HCT116 (cell line): ENCODE measurements at regions not wholly inside any gene's neighbourhood (a gene's known extent, or its start where the extent isn't known, plus 50 kb on each side); places are given as distances from the start of the nearest gene placed in this dataset.

Source experiments
- ATAC-seq: fragments of 200-7000 bp; cut with Tn5 transposase; 2 replicates; pipeline ENCODE4 v1.9.1; 2020; ENCODE audit warnings: mild to moderate bottlenecking, moderate library complexity
- BruUV-seq: library from RNA; stranded (reverse); fragments of 400-500 nt; replicated peaks from 2 replicates; lab custom pipeline; 2021; lab: Mats Ljungman, UMichigan
- CTCF ChIA-PET: fragments of 300-600 bp; sonication (Branson Sonifier 250); formaldehyde crosslinking; loops from one replicate; lab custom pipeline; 2021; ENCODE audit warnings: antibody characterized with exemption; lab: Charles Lee
- POLR2A ChIA-PET: fragments of 300-600, 350-600 bp; sonication (Branson Sonifier 250); formaldehyde crosslinking; loops from one replicate; lab custom pipeline; 2021; ENCODE audit warnings: antibody characterized with exemption; lab: Charles Lee
- RAD21 ChIA-PET, 2 experiments: fragments of 300-600 bp; sonication (Branson Sonifier 250); formaldehyde crosslinking; loops; one replicate each; lab custom pipeline; 2023; ENCODE audit warnings: low total read pairs in 2 of 2; ENCODE audit not compliant: uncharacterized antibody in 2 of 2, unreplicated experiment in 2 of 2, low non-redundant PET in 1 of 2; lab: Charles Lee
- DNase-seq: peaks from one replicate; pipeline ENCODE4 v3.0.0-alpha.2; 2010; ENCODE audit warnings: low read depth, low spot score
- H2AFZ ChIP-seq: fragments of 200-600 bp; shearing (Covaris generic), sonication (generic); 2 replicates; pipeline ENCODE4 v1.6.1; 2017; ENCODE audit warnings: low read depth, mixed run types, mixed read lengths, antibody characterized with exemption, low read length; ENCODE audit not compliant: poor library complexity, severe bottlenecking
- H3K27ac ChIP-seq: 2 replicates; pipeline ENCODE4 v1.5.1; 2012; ENCODE audit warnings: low read depth, low read length
- H3K27me3 ChIP-seq: fragments of 200-600 bp; sonication (generic); 2 replicates; pipeline ENCODE4 v1.6.1; 2016; ENCODE audit warnings: mixed run types, low read length, mixed read lengths; ENCODE audit not compliant: insufficient read depth
- H3K36me3 ChIP-seq, 2 experiments: fragments of 200-500 bp in 1 of 2; fragments of 200-600 bp in 1 of 2; sonication (Bioruptor generic) in 1 of 2; sonication (generic) in 1 of 2; 2 replicates each; pipeline versions ENCODE4 v1.5.1 to v1.6.1; 2014 to 2016; ENCODE audit warnings: low read length in 2 of 2, inconsistent platforms in 1 of 2, mixed read lengths in 1 of 2, mixed run types in 1 of 2; ENCODE audit not compliant: insufficient read depth in 2 of 2, control insufficient read depth in 1 of 2
- H3K4me1 ChIP-seq, 2 experiments: fragments of 200-600 bp in 1 of 2; sonication (generic) in 1 of 2; 2 replicates each; pipeline versions ENCODE4 v1.5.1 to v1.6.1; 2012 to 2017; ENCODE audit warnings: low read length in 2 of 2, inconsistent platforms in 1 of 2, mild to moderate bottlenecking in 1 of 2, mixed read lengths in 1 of 2, mixed run types in 1 of 2, moderate library complexity in 1 of 2; ENCODE audit not compliant: insufficient read depth in 2 of 2, control insufficient read depth in 1 of 2
- H3K4me2 ChIP-seq: fragments of 200-600 bp; sonication (generic); 2 replicates; pipeline ENCODE4 v1.6.1; 2017; ENCODE audit warnings: mixed run types, low read length, mixed read lengths
- H3K4me3 ChIP-seq, 2 experiments: fragments of 200-600 bp in 1 of 2; sonication (generic) in 1 of 2; replicated peaks in 1 of 2; 2 replicates each; pipeline ENCODE4 v1.5.1; 2011 to 2016; ENCODE audit warnings: low read length in 2 of 2, control low read depth in 1 of 2, low read depth in 1 of 2, mild to moderate bottlenecking in 1 of 2, mixed read lengths in 1 of 2, mixed run types in 1 of 2
- H3K79me2 ChIP-seq: fragments of 200-600 bp; sonication (generic); 2 replicates; pipeline ENCODE4 v1.6.1; 2017; ENCODE audit warnings: mild to moderate bottlenecking, mixed run types, low read length, moderate library complexity, mixed read lengths; ENCODE audit not compliant: insufficient read depth
- H3K9ac ChIP-seq: fragments of 200-600 bp; sonication (generic); 2 replicates; pipeline ENCODE4 v1.6.1; 2016; ENCODE audit warnings: low read length, mixed read lengths
- H3K9me2 ChIP-seq: fragments of 200-600 bp; sonication (generic), shearing (Covaris generic); 2 replicates; pipeline ENCODE4 v1.6.1; 2017; ENCODE audit warnings: mixed run types, mild to moderate bottlenecking, moderate library complexity; ENCODE audit not compliant: insufficient read depth
- H3K9me3 ChIP-seq, 2 experiments: fragments of 200-500 bp in 1 of 2; fragments of 200-600 bp in 1 of 2; sonication (Bioruptor generic) in 1 of 2; sonication (generic) in 1 of 2; 2 replicates each; pipeline ENCODE4 v1.6.1; 2014 to 2017; ENCODE audit warnings: low read length in 2 of 2, mixed read lengths in 2 of 2, inconsistent platforms in 1 of 2, low read depth in 1 of 2, mild to moderate bottlenecking in 1 of 2, mixed run types in 1 of 2, moderate library complexity in 1 of 2; ENCODE audit not compliant: control insufficient read depth in 1 of 2, insufficient read depth in 1 of 2
- H4K20me1 ChIP-seq: fragments of 200-600 bp; sonication (generic), shearing (Covaris generic); 2 replicates; pipeline ENCODE4 v1.6.1; 2017; ENCODE audit warnings: mixed run types, mild to moderate bottlenecking, moderate library complexity; ENCODE audit not compliant: insufficient read depth
- CTCF ChIP-seq, 3 experiments: fragments of 200-600 bp in 1 of 3; sonication (generic) in 1 of 3; IDR thresholded peaks in 2 of 3; conservative IDR thresholded peaks in 1 of 3; 2 replicates each; pipeline ENCODE4 v1.5.1; 2012 to 2017; ENCODE audit warnings: low read depth in 2 of 3, low read length in 2 of 3, antibody characterized with exemption in 1 of 3, borderline replicate concordance in 1 of 3, control low read depth in 1 of 3, mild to moderate bottlenecking in 1 of 3, mixed read lengths in 1 of 3, mixed run types in 1 of 3, moderate library complexity in 1 of 3; ENCODE audit not compliant: insufficient read depth in 1 of 3
- EGR1 ChIP-seq: IDR thresholded peaks from 2 replicates; pipeline ENCODE4 v1.6.1; 2012; ENCODE audit warnings: low read depth
- EZH2 ChIP-seq: fragments of 200-600 bp; sonication (generic); IDR thresholded peaks from 2 replicates; pipeline ENCODE4 v1.6.1; 2017; ENCODE audit warnings: antibody characterized with exemption, mixed run types
- EZH2phosphoT487 ChIP-seq: fragments of 200-600 bp; IDR thresholded peaks from 2 replicates; pipeline ENCODE4 v1.6.1; 2018; ENCODE audit warnings: antibody characterized with exemption, borderline replicate concordance
- FOSL1 ChIP-seq: IDR thresholded peaks from 2 replicates; pipeline ENCODE4 v1.6.1; 2012; ENCODE audit warnings: low read depth
- POLR2AphosphoS5 ChIP-seq: IDR thresholded peaks from 2 replicates; pipeline ENCODE4 v1.6.1; 2011; ENCODE audit warnings: mild to moderate bottlenecking, low read depth, low read length, moderate library complexity
- SP1 ChIP-seq: IDR thresholded peaks from 2 replicates; pipeline ENCODE4 v1.6.1; 2012; ENCODE audit warnings: low read depth
- TCF7L2 ChIP-seq: IDR thresholded peaks from 2 replicates; pipeline ENCODE4 v1.7.0; 2011; ENCODE audit warnings: borderline replicate concordance, inconsistent platforms; ENCODE audit not compliant: insufficient read depth, insufficient read length; ENCODE audit errors: extremely low read depth
- YY1 ChIP-seq: IDR thresholded peaks from 2 replicates; pipeline ENCODE4 v1.6.1; 2011; ENCODE audit warnings: low read length, low read depth, moderate library complexity, mild to moderate bottlenecking; ENCODE audit not compliant: insufficient replicate concordance; ENCODE audit errors: extremely low read depth
- ZNF274 ChIP-seq: fragments of 200-500 bp; sonication (Bioruptor generic); IDR thresholded peaks from 2 replicates; pipeline ENCODE4 v1.6.1; 2014; ENCODE audit warnings: mild to moderate bottlenecking, low read depth, low read length, inconsistent platforms
- intact Hi-C: fragments of 100-400 bp; cut with micrococcal nuclease; formaldehyde crosslinking; loops from 2 replicates; pipeline ENCODE4 v1.10.0; 2022

DNA sequence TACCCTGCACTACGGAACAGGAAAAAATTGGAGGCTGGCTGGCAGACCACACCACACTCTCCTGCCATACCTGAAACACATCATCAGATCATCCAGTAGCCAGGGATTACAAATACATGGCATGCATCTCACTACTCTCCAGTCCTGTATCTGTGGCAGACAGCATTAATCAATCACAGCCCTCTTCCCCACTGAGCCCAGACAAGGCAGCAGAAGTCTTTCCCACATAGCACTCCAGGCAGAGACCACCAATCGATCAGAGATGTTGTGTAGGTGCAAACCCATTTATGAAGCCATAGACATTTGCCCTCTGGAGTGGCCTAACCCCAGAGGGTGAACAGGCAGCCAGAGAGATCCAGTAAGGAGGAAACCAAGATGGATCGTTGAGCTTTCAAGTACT lies 410.9 kb upstream of the PROK2 start:
- peaks cover 12% of the 10 kb centered on the region for H3K27me3 ChIP-seq
- no peak overlapping the region for H3K9ac ChIP-seq
- ChIA-PET CTCF (no interaction called here), RAD21 (no interaction called here), POLR2A (no interaction called here)
- H3K9me3 ChIP-seq = peaks cover 0 to 3% of the 10 kb centered on the region in 2 experiments; a peak in 1 of 4 replicates
- intact Hi-C loops = no loop called here
- no peak for DNase-seq
- H3K4me1 ChIP-seq = no peaks in the 10 kb centered on the region
- no peak for TF ChIP-seq YY1
- TF ChIP-seq POLR2AphosphoS5 = no peak
- no peak for TF ChIP-seq CTCF (IDR thresholded peaks at IDR 0.05 in 2 of 3, conservative IDR thresholded peaks at IDR 0.05 in 1 of 3; ENCODE audit: borderline replicate concordance in 1 of 3, insufficient read depth in 1 of 3, low read depth in 2 of 3, low read length in 2 of 3)
- no peak for TF ChIP-seq EZH2phosphoT487
- TF ChIP-seq ZNF274 = no peak
- no peak for TF ChIP-seq TCF7L2
- no peak for TF ChIP-seq EZH2
- no peak for TF ChIP-seq EGR1
- TF ChIP-seq SP1 = no peak
- no peak for TF ChIP-seq FOSL1
- H3K27ac ChIP-seq = no peak overlapping the region
- no peaks in the 10 kb centered on the region for H3K36me3 ChIP-seq
- no TSS peak for BruUV-seq
- no peak overlapping the region for H3K4me3 ChIP-seq
- H3K79me2 ChIP-seq = no peaks in the 10 kb centered on the region
- no peak overlapping the region for H3K4me2 ChIP-seq
- no peak overlapping the region for H2AFZ ChIP-seq
- no peak for ATAC-seq
- no peaks in the 10 kb centered on the region for H4K20me1 ChIP-seq
- no peaks in the 10 kb centered on the region for H3K9me2 ChIP-seq
